ENCODE measurements at regions not wholly inside any gene's neighbourhood (a gene's known extent, or its start where the extent isn't known, plus 50 kb on each side); places are given as distances from the start of the nearest gene placed in this dataset.

GRCh38 chr18:78542204-78542603, 437.4 kb upstream of the SALL3 start:
- H3K4me3 ChIP-seq (ENCODE audit: low read depth, low read length) = no peak overlapping the region
- TF ChIP-seq CTCF (IDR thresholded peaks at IDR 0.05; ENCODE audit: borderline replicate concordance, insufficient read depth, low read depth, low read length) = no peak

- no peak for TF ChIP-seq CTCF (IDR thresholded peaks at IDR 0.05; ENCODE audit: borderline replicate concordance, insufficient read depth, low read depth, low read length)
- H3K4me3 ChIP-seq (ENCODE audit: low read depth, low read length) = no peak overlapping the region
These were observed 436.4 kb upstream of the SALL3 start for GRCh38 chr18:78543201-78543725.

DNA sequence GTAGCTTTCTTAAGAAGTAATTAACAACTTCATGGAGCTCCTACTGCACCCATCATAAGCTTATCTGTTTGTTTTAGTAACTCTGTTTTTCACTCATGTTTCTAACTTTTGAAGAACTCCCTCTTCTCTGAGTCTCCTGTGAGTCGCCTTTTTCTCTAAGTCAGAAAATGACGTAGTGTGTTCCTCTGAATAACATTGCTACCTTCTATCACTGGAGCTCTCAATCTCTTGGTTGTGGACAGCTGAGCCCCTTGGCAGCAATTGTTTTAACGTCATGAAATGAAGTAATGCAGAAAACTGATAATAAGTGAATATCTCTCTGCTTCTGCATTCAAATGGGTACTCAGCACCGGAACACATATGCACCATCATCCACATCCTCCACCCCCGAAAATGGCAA, 433.3 kb upstream of the SALL3 start:
- H3K4me3 ChIP-seq (ENCODE audit: low read depth, low read length) = no peak overlapping the region
- no peak for TF ChIP-seq CTCF (IDR thresholded peaks at IDR 0.05; ENCODE audit: borderline replicate concordance, insufficient read depth, low read depth, low read length)

DNA sequence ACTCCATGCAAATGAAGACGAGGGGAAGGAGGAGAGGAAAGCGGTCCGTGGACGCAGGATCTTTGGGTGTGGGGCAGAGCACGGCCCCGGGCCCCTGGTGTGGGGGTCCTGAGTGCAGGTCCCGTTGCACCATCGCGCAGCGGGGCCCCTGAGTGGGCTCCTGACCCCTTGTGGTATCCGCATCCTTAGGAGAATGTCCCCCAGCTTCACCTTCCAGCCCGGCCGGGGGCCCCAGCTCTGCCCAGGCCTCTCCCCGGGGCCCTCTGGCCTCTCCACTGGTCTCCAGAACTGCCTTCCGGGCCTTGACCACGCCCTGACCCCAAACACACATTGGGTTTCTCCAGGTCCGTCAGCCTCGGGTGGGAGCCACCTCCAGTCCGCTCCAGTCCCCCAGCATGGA, 431.8 kb upstream of the SALL3 start:
- no peak for TF ChIP-seq CTCF (IDR thresholded peaks at IDR 0.05; ENCODE audit: borderline replicate concordance, insufficient read depth, low read depth, low read length)
- H3K4me3 ChIP-seq (ENCODE audit: low read depth, low read length) = no peak overlapping the region

DNA sequence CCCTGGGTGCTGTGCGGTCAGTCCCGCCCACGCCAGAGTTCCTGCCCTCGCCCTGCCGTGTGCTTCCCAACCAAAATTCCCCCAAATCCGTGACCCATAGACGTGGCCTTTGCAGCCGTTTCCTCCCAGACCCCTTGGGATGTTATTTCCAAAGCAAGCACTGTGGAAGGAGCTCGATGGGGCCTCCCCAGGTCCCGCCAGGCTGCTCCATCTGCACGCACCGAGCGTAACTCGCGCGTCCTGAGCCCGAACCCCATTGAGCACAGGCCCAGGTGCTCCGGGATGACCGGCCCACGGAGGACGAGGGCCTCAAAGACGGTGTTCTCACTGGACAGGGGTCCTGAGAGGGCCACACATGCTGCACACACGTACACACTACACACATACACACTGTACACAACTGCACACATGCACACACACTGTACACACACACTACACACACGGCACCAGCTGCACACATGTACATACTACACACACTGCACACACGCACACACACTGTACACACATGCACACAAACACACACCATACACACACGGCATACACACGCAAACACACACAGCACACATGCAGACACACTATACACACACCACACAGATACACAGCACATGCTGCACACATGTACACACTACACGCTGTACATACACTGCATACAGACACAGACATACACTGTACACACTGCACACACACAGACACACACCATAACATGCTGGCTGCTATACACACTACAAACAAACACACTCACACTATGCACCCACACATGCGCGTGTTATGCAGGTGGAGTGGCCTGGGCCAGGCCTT, 431.2 kb upstream of the SALL3 start:
- no peak overlapping the region for H3K4me3 ChIP-seq (ENCODE audit: low read depth, low read length)
- no peak for TF ChIP-seq CTCF (IDR thresholded peaks at IDR 0.05; ENCODE audit: borderline replicate concordance, insufficient read depth, low read depth, low read length)

GRCh38 chr18:78549971-78550370, 429.6 kb upstream of the SALL3 start:
- no peak for TF ChIP-seq CTCF (IDR thresholded peaks at IDR 0.05; ENCODE audit: borderline replicate concordance, insufficient read depth, low read depth, low read length)
- H3K4me3 ChIP-seq (ENCODE audit: low read depth, low read length) = no peak overlapping the region
